Ishikawa (cell line): ENCODE measurements at regions not wholly inside any gene's neighbourhood (a gene's known extent, or its start where the extent isn't known, plus 50 kb on each side); places are given as distances from the start of the nearest gene placed in this dataset.

ENCODE experiments used
- EP300 ChIP-seq: IDR thresholded peaks from 2 replicates; pipeline ENCODE4 v1.6.1; 2012; ENCODE audit warnings: borderline replicate concordance
- FOXM1 ChIP-seq: IDR thresholded peaks from 2 replicates; pipeline ENCODE4 v1.6.1; 2012; ENCODE audit warnings: low read depth, borderline replicate concordance
- RAD21 ChIP-seq: IDR thresholded peaks from 2 replicates; pipeline ENCODE4 v1.6.1; 2012; ENCODE audit warnings: low read depth
- TCF12 ChIP-seq: IDR thresholded peaks from 2 replicates; pipeline ENCODE4 v1.6.1; 2012; ENCODE audit warnings: low read depth
- TEAD4 ChIP-seq: IDR thresholded peaks from 2 replicates; pipeline ENCODE4 v1.6.1; 2012
- YY1 ChIP-seq: IDR thresholded peaks from 2 replicates; pipeline ENCODE4 v1.6.1; 2012; ENCODE audit warnings: low read depth
- TF ChIP-seq, protein P1 (sequence below): IDR thresholded peaks from 2 replicates; pipeline ENCODE4 v1.6.1; 2012
- TF ChIP-seq, protein P2 (sequence below): IDR thresholded peaks from 2 replicates; pipeline ENCODE4 v1.6.1; 2012; ENCODE audit warnings: low read depth, mild to moderate bottlenecking

DNA sequence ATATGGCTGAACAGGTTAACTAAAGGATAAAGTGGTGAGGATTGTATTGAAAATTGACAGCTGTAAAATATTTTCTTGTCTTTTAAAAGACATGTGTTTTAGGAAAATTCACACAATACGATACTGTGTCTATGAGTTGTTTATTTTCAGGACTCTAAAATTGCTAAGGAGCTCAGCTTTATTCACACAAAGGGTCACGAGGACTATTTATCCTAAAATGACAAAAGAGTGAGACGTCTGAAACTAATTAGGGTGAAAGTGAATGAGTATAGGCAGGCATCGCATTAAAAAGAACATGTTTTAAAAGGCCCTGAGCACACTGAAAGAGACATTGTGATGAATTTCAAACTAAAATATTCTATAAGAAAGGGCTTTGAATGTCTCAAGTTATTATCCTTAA lies 304.7 kb downstream of the SH2D1A start:
- TF ChIP-seq, protein P1, sequence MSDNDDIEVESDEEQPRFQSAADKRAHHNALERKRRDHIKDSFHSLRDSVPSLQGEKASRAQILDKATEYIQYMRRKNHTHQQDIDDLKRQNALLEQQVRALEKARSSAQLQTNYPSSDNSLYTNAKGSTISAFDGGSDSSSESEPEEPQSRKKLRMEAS, result no peak
- no peak for TF ChIP-seq YY1
- TF ChIP-seq, protein P2, sequence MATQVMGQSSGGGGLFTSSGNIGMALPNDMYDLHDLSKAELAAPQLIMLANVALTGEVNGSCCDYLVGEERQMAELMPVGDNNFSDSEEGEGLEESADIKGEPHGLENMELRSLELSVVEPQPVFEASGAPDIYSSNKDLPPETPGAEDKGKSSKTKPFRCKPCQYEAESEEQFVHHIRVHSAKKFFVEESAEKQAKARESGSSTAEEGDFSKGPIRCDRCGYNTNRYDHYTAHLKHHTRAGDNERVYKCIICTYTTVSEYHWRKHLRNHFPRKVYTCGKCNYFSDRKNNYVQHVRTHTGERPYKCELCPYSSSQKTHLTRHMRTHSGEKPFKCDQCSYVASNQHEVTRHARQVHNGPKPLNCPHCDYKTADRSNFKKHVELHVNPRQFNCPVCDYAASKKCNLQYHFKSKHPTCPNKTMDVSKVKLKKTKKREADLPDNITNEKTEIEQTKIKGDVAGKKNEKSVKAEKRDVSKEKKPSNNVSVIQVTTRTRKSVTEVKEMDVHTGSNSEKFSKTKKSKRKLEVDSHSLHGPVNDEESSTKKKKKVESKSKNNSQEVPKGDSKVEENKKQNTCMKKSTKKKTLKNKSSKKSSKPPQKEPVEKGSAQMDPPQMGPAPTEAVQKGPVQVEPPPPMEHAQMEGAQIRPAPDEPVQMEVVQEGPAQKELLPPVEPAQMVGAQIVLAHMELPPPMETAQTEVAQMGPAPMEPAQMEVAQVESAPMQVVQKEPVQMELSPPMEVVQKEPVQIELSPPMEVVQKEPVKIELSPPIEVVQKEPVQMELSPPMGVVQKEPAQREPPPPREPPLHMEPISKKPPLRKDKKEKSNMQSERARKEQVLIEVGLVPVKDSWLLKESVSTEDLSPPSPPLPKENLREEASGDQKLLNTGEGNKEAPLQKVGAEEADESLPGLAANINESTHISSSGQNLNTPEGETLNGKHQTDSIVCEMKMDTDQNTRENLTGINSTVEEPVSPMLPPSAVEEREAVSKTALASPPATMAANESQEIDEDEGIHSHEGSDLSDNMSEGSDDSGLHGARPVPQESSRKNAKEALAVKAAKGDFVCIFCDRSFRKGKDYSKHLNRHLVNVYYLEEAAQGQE, result no peak
- no peak for TF ChIP-seq RAD21
- no peak for TF ChIP-seq TCF12
- no peak for TF ChIP-seq EP300
- TF ChIP-seq FOXM1, result no peak
- TF ChIP-seq TEAD4, result no peak
